Activated CD8-positive, alpha-beta T cell treated with anti-CD3 and anti-CD28 coated beads for 36 hours (primary cell): ENCODE measurements at regions not wholly inside any gene's neighbourhood (a gene's known extent, or its start where the extent isn't known, plus 50 kb on each side); places are given as distances from the start of the nearest gene placed in this dataset.

Experiments used
- ATAC-seq: fragments of 200-7000 bp; cut with Tn5 transposase; one replicate; pipeline ENCODE4 v1.10.0; 2021; ENCODE audit warnings: mild to moderate bottlenecking, moderate library complexity
- CTCF ChIA-PET: fragments of 350-600 bp; sonication (Branson Sonifier 250); formaldehyde crosslinking; loops from one replicate; lab custom pipeline; 2021; ENCODE audit warnings: antibody characterized with exemption; lab: Charles Lee
- POLR2A ChIA-PET: fragments of 350-600 bp; sonication (Branson Sonifier 250); formaldehyde crosslinking; loops from one replicate; lab custom pipeline; 2021; ENCODE audit warnings: antibody characterized with exemption; lab: Charles Lee
- DNase-seq: peaks from one replicate; pipeline ENCODE4 v3.0.0-alpha.2; 2020
- H3K27ac Mint-ChIP-seq: one replicate; pipeline ENCODE4 v1.8.0; 2021; ENCODE audit warnings: mild to moderate bottlenecking, mixed read lengths
- H3K27me3 Mint-ChIP-seq: one replicate; pipeline ENCODE4 v1.8.0; 2021; ENCODE audit warnings: mixed read lengths
- H3K36me3 Mint-ChIP-seq: one replicate; pipeline ENCODE4 v1.8.0; 2021; ENCODE audit warnings: low read depth, mixed read lengths
- H3K4me1 Mint-ChIP-seq: one replicate; pipeline ENCODE4 v1.8.0; 2021; ENCODE audit warnings: low read depth, mixed read lengths
- H3K4me3 Mint-ChIP-seq: one replicate; pipeline ENCODE4 v1.8.0; 2021; ENCODE audit warnings: mild to moderate bottlenecking, moderate library complexity, mixed read lengths
- H3K9me3 Mint-ChIP-seq: one replicate; pipeline ENCODE4 v1.8.0; 2021; ENCODE audit warnings: mixed read lengths
- intact Hi-C: fragments of 100-400 bp; cut with micrococcal nuclease; formaldehyde crosslinking; loops from one replicate; pipeline ENCODE4 v1.10.0; 2022
- TF ChIP-seq, protein P1 (sequence below): fragments of 200-600 bp; IDR thresholded peaks from one replicate; pipeline ENCODE4 v1.8.0; 2022; ENCODE audit warnings: antibody characterized with exemption, mild to moderate bottlenecking

DNA sequence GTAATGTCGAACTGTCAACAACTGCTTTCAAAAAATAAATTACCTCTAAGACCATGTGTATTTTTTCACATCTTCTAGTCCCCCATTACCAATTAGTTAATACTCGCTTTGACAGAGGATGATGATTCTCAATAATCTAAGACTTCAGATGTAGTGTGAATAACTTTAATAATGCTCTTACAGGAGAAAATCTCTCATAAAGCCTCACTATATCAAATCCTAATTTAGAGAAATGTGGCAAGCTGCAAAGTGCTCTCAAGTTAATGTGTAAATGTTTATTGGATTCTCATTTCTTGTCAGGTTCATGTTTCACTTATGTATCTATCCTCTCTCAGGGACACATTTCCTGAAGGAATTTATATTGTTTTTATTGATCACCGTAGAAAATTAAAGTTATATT is 223.9 kb downstream of the CDH7 start:
- ATAC-seq (no peak), DNase-seq (no peak)
- ChIA-PET CTCF (no interaction called here), POLR2A (no interaction called here)
- Mint-ChIP-seq H3K27me3 (no peaks in the 10 kb centered on the region), H3K4me3 (no peak overlapping the region), H3K27ac (no peak overlapping the region), H3K4me1 (no peaks in the 10 kb centered on the region), H3K9me3 (peaks cover 6% of the 10 kb centered on the region), H3K36me3 (no peaks in the 10 kb centered on the region)
- TF ChIP-seq, protein P1, sequence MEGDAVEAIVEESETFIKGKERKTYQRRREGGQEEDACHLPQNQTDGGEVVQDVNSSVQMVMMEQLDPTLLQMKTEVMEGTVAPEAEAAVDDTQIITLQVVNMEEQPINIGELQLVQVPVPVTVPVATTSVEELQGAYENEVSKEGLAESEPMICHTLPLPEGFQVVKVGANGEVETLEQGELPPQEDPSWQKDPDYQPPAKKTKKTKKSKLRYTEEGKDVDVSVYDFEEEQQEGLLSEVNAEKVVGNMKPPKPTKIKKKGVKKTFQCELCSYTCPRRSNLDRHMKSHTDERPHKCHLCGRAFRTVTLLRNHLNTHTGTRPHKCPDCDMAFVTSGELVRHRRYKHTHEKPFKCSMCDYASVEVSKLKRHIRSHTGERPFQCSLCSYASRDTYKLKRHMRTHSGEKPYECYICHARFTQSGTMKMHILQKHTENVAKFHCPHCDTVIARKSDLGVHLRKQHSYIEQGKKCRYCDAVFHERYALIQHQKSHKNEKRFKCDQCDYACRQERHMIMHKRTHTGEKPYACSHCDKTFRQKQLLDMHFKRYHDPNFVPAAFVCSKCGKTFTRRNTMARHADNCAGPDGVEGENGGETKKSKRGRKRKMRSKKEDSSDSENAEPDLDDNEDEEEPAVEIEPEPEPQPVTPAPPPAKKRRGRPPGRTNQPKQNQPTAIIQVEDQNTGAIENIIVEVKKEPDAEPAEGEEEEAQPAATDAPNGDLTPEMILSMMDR, result no peak
- intact Hi-C loops, result no loop called here

DNA sequence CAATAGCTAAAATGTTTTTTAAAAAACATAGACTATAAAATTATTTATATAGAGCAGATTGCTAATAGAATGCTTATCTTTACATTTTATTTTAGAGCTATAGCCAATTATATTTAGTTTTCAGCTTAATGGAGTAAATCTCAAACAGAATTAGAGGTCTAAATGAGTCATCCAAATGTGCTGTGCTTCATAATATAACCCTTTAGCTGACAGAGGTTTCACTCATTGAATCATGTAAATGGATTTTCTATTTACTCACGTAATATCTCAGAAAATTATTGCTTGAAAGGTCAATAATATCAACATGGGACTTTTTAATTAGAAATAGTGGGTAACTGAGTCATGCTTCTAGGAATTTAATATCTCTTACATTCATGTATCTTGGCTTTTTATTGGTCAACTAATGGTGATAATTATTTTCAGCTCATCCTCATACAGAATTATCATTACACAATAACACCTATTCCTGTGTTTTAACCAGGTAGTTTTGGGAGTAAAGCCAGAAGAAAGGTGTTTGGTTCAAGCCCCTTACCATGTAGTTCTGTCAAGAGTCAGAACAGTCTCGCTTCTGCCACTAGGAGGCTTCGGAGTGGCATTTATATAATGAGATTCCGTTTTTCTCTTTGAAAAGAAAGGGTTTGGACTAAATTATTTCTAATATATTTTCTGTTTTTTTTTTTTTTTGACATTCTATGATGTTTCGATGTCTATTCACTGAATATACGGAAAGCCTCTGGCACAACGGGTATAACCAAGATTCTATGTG is 217.6 kb downstream of the CDH7 start:
- Mint-ChIP-seq H3K36me3 (no peaks in the 10 kb centered on the region), H3K4me3 (no peak overlapping the region)
- POLR2A ChIA-PET, result no interaction called here

GRCh38 chr18:65955747-65956146 is 204.9 kb downstream of the CDH7 start:
- no peak overlapping the region for H3K27ac Mint-ChIP-seq
- H3K36me3 Mint-ChIP-seq, result no peaks in the 10 kb centered on the region
- no peak for ATAC-seq
- H3K4me3 Mint-ChIP-seq, result no peak overlapping the region
- ChIA-PET POLR2A (no interaction called here), CTCF (no interaction called here)
- DNase-seq, result no peak
- no peaks in the 10 kb centered on the region for H3K27me3 Mint-ChIP-seq
- H3K4me1 Mint-ChIP-seq, result no peaks in the 10 kb centered on the region
- peaks cover 10% of the 10 kb centered on the region for H3K9me3 Mint-ChIP-seq
- intact Hi-C loops, result no loop called here
- TF ChIP-seq, protein P1, result no peak

More for the DNA sequence above, 217.6 kb downstream of the CDH7 start:
- ATAC-seq (no peak), DNase-seq (no peak)
- TF ChIP-seq, protein P1, result no peak
- intact Hi-C loops, result no loop called here
- H3K9me3 Mint-ChIP-seq, result peaks cover 4% of the 10 kb centered on the region
- H3K27ac Mint-ChIP-seq, result no peak overlapping the region
- no peaks in the 10 kb centered on the region for H3K27me3 Mint-ChIP-seq
- CTCF ChIA-PET, result interaction anchor here (1.0 kb wide), 1 partner anchor 8 kb away, joined by 3 read pairs; no protein-coding TSS in a partner anchor
- H3K4me1 Mint-ChIP-seq, result no peaks in the 10 kb centered on the region

DNA sequence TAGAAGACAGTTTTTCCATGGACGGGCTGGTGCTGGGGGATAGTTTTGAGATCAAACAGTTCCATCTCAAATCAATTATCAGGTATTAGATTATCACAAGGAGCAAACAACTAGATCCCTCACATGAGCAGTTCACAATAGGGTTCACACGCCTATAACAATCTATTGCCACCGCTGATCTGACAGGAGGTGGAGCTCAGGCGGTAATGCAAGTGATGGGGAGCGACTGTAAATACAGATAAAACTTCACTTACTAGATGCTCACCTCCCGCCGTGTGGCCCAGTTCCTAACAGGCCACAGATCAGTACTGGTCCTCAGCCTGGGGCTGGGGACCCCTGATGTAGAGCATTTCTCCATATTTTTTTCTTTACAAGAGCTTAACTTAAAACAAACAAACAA is 203.6 kb downstream of the CDH7 start:
- DNase-seq, result no peak
- ChIA-PET POLR2A (no interaction called here), CTCF (no interaction called here)
- Mint-ChIP-seq H3K27me3 (no peaks in the 10 kb centered on the region), H3K36me3 (no peaks in the 10 kb centered on the region), H3K4me3 (no peak overlapping the region), H3K27ac (no peak overlapping the region), H3K4me1 (no peaks in the 10 kb centered on the region), H3K9me3 (peaks cover 4% of the 10 kb centered on the region)
- ATAC-seq, result no peak
- intact Hi-C loops, result no loop called here
- TF ChIP-seq, protein P1, result no peak

DNA sequence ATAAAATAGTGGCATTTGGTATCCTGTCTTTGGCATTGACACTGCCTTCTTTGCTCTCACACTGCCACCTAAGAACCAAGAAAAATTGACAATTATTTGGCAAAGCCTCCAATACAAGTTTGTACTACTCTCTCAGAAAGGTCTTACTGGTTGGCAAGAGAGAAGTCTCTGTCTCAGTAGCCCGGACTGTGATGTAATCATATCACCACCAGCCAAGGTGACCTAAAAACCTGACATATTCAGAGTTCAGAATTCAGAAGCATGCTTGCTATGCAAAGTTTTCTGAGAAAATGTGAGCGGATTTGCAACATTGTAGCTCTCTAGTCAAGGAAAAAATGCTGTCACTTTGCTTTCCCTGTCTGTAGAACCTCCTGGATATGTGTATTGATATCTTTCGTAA is 196.0 kb downstream of the CDH7 start:
- no peak for ATAC-seq
- no peak for DNase-seq
- TF ChIP-seq, protein P1, result no peak
- CTCF ChIA-PET, result interaction anchor here (0.6 kb wide), 1 partner anchor 1025 kb away, joined by 3 read pairs; no protein-coding TSS in a partner anchor
- intact Hi-C loops, result no loop called here
- no peak overlapping the region for H3K4me3 Mint-ChIP-seq
- no peaks in the 10 kb centered on the region for H3K4me1 Mint-ChIP-seq
- peaks cover 6% of the 10 kb centered on the region for H3K9me3 Mint-ChIP-seq
- POLR2A ChIA-PET, result no interaction called here
- no peaks in the 10 kb centered on the region for H3K27me3 Mint-ChIP-seq
- H3K27ac Mint-ChIP-seq, result no peak overlapping the region
- no peaks in the 10 kb centered on the region for H3K36me3 Mint-ChIP-seq
